Endodermal cell (in vitro differentiated cells): ENCODE measurements at regions not wholly inside any gene's neighbourhood (a gene's known extent, or its start where the extent isn't known, plus 50 kb on each side); places are given as distances from the start of the nearest gene placed in this dataset.

Source experiments
- DNase-seq: peaks from one replicate; pipeline ENCODE4 v3.0.0-alpha.2; 2017
- H3K27ac ChIP-seq: 2 replicates; pipeline ENCODE4 v1.5.1; 2013; ENCODE audit warnings: mild to moderate bottlenecking, low read depth, low read length, moderate library complexity
- H3K27me3 ChIP-seq: 2 replicates; pipeline ENCODE4 v1.6.1; 2013; ENCODE audit warnings: mild to moderate bottlenecking, low read length, moderate library complexity; ENCODE audit not compliant: insufficient read depth, control insufficient read depth, poor library complexity, severe bottlenecking
- H3K36me3 ChIP-seq: 2 replicates; pipeline ENCODE4 v1.7.0; 2013; ENCODE audit warnings: mild to moderate bottlenecking, low read length, moderate library complexity; ENCODE audit not compliant: control insufficient read depth, insufficient read depth
- H3K4me1 ChIP-seq: one replicate; pipeline ENCODE4 v1.7.0; 2013; ENCODE audit warnings: low read length; ENCODE audit not compliant: control insufficient read depth, insufficient read depth
- H3K4me3 ChIP-seq: 2 replicates; pipeline ENCODE4 v1.5.1; 2013; ENCODE audit warnings: mild to moderate bottlenecking, low read length, moderate library complexity
- H3K9ac ChIP-seq: 2 replicates; pipeline ENCODE4 v1.6.1; 2013; ENCODE audit warnings: mild to moderate bottlenecking, low read length, moderate library complexity; ENCODE audit not compliant: poor library complexity, severe bottlenecking; ENCODE audit errors: extremely low read depth
- H3K9me3 ChIP-seq: 2 replicates; pipeline ENCODE4 v1.6.1; 2013; ENCODE audit warnings: mild to moderate bottlenecking, low read length, moderate library complexity; ENCODE audit not compliant: control insufficient read depth
- H3K27ac Mint-ChIP-seq: 2 replicates; pipeline ENCODE4 v1.8.0; 2020; ENCODE audit warnings: mixed read lengths
- H3K27me3 Mint-ChIP-seq: 2 replicates; pipeline ENCODE4 v1.8.0; 2021; ENCODE audit warnings: mild to moderate bottlenecking, mixed read lengths; ENCODE audit not compliant: insufficient read depth
- H3K36me3 Mint-ChIP-seq: 2 replicates; pipeline ENCODE4 v1.8.0; 2020; ENCODE audit warnings: low read depth, mixed read lengths
- H3K4me1 Mint-ChIP-seq: 2 replicates; pipeline ENCODE4 v1.8.0; 2020; ENCODE audit warnings: mixed read lengths
- H3K4me3 Mint-ChIP-seq: 2 replicates; pipeline ENCODE4 v1.8.0; 2020; ENCODE audit warnings: mild to moderate bottlenecking, moderate library complexity, mixed read lengths
- H3K9me3 Mint-ChIP-seq: 2 replicates; pipeline ENCODE4 v1.8.0; 2020; ENCODE audit warnings: mild to moderate bottlenecking, mixed read lengths
- CTCF ChIP-seq: fragments of 200-600 bp; sonication (generic); conservative IDR thresholded peaks from 2 replicates; pipeline ENCODE4 v1.5.0; 2021; ENCODE audit warnings: antibody characterized with exemption, mild to moderate bottlenecking
- WGBS, 2 experiments: methylation state at CpG; one replicate each; pipeline versions ENCODE4 v1.1.5 to v1.1.7; 2013; ENCODE audit warnings: missing lambda C conversion rate in 2 of 2, mixed read lengths in 1 of 2; ENCODE audit not compliant: insufficient coverage in 1 of 2, insufficient read length in 1 of 2; 5-methylcytosine and 5-hydroxymethylcytosine counted together

- Mint-ChIP-seq H3K36me3 (no peaks in the 10 kb centered on the region), H3K27ac (no peak overlapping the region), H3K9me3 (no peaks in the 10 kb centered on the region), H3K4me3 (no peak overlapping the region), H3K27me3 (no peaks in the 10 kb centered on the region), H3K4me1 (peaks cover 4% of the 10 kb centered on the region)
- WGBS, 2 experiments: 92 to 95% methylated on average over 6 to 11 of the region's 11 CpGs
- no peak overlapping the region for H3K4me3 ChIP-seq
- no peak overlapping the region for H3K27ac ChIP-seq
- no peaks in the 10 kb centered on the region for H3K27me3 ChIP-seq
- no peaks in the 10 kb centered on the region for H3K4me1 ChIP-seq
- no peaks in the 10 kb centered on the region for H3K36me3 ChIP-seq
- no peaks in the 10 kb centered on the region for H3K9me3 ChIP-seq
- no peak for DNase-seq
- no peak overlapping the region for H3K9ac ChIP-seq
- no peak for TF ChIP-seq CTCF
Measured at GRCh38 chr6:149170564-149171452, 146.7 kb upstream of the TAB2 start.

GRCh38 chr6:149173222-149173621, 144.3 kb upstream of the TAB2 start:
- Histone ChIP-seq H3K4me3 (no peak overlapping the region), H3K27me3 (no peaks in the 10 kb centered on the region), H3K9me3 (peaks cover 9% of the 10 kb centered on the region), H3K9ac (no peak overlapping the region), H3K4me1 (no peaks in the 10 kb centered on the region), H3K27ac (no peak overlapping the region), H3K36me3 (no peaks in the 10 kb centered on the region)
- peaks cover 6% of the 10 kb centered on the region for H3K9me3 Mint-ChIP-seq
- peaks cover 4% of the 10 kb centered on the region for H3K4me1 Mint-ChIP-seq
- no peak for TF ChIP-seq CTCF
- no peak for DNase-seq
- H3K36me3 Mint-ChIP-seq: no peaks in the 10 kb centered on the region
- H3K27me3 Mint-ChIP-seq: no peaks in the 10 kb centered on the region
- no peak overlapping the region for H3K4me3 Mint-ChIP-seq
- H3K27ac Mint-ChIP-seq: no peak overlapping the region

- no peak for DNase-seq
- TF ChIP-seq CTCF: no peak
- Histone ChIP-seq H3K27me3 (no peaks in the 10 kb centered on the region), H3K9ac (no peak overlapping the region), H3K4me3 (no peak overlapping the region), H3K27ac (no peak overlapping the region), H3K4me1 (no peaks in the 10 kb centered on the region), H3K9me3 (peaks cover 9% of the 10 kb centered on the region), H3K36me3 (no peaks in the 10 kb centered on the region)
- H3K36me3 Mint-ChIP-seq: no peaks in the 10 kb centered on the region
- no peaks in the 10 kb centered on the region for H3K27me3 Mint-ChIP-seq
- no peak overlapping the region for H3K27ac Mint-ChIP-seq
- H3K9me3 Mint-ChIP-seq: peaks cover 6% of the 10 kb centered on the region
- no peak overlapping the region for H3K4me3 Mint-ChIP-seq
- WGBS, 2 experiments: 100% methylated on average over 1 of the region's 1 CpG; no CpG with 5 or more reads in 1 of the 2 experiments
- H3K4me1 Mint-ChIP-seq: no peaks in the 10 kb centered on the region
Measured at GRCh38 chr6:149174962-149175361, 142.6 kb upstream of the TAB2 start.
